Esophagus muscularis mucosa (tissue), 4 donors: ENCODE measurements at regions not wholly inside any gene's neighbourhood (a gene's known extent, or its start where the extent isn't known, plus 50 kb on each side); places are given as distances from the start of the nearest gene placed in this dataset.

Source experiments
- DNase-seq: peaks from one replicate; pipeline ENCODE4 v3.0.0-alpha.2; 2017; ENCODE audit errors: extremely low spot score
- H3K27ac ChIP-seq, 4 donors: fragments of 200-600 bp; sonication (generic); replicated peaks in 1 of 4; 1 replicate in 3 of 4; 2 replicates in 1 of 4; pipeline ENCODE4 v1.5.1; 2016 to 2019; ENCODE audit warnings: mild to moderate bottlenecking in 1 of 4
- H3K27me3 ChIP-seq, 4 donors: fragments of 200-600 bp; sonication (generic); one replicate each; pipeline versions ENCODE4 v1.5.1 to v1.6.0; 2016 to 2019
- H3K36me3 ChIP-seq, 4 donors: fragments of 200-600 bp; sonication (generic); one replicate each; pipeline ENCODE4 v1.5.1; 2016 to 2019
- H3K4me1 ChIP-seq, 4 donors: fragments of 200-600 bp; sonication (generic); one replicate each; pipeline ENCODE4 v1.5.1; 2016 to 2019
- H3K4me3 ChIP-seq, 4 donors: fragments of 200-600 bp; sonication (generic); 1 replicate in 2 of 4; 2 replicates in 2 of 4; pipeline ENCODE4 v1.5.1; 2016 to 2019; ENCODE audit warnings: mild to moderate bottlenecking in 4 of 4, moderate library complexity in 1 of 4
- H3K9me3 ChIP-seq, 4 donors: fragments of 200-600 bp; sonication (generic); 1 replicate in 3 of 4; 2 replicates in 1 of 4; pipeline ENCODE4 v1.5.1; 2016 to 2019
- EP300 ChIP-seq: sonication (generic); formaldehyde crosslinking; IDR thresholded peaks from one replicate; pipeline ENCODE4 v1.6.1; 2017; ENCODE audit warnings: antibody characterized with exemption
- POLR2A ChIP-seq: fragments of 450-650 bp; IDR thresholded peaks from one replicate; pipeline ENCODE4 v1.6.1; 2017; ENCODE audit warnings: antibody characterized with exemption, moderate library complexity, mild to moderate bottlenecking, low read depth
- POLR2AphosphoS5 ChIP-seq, 2 donors: sonication (generic); formaldehyde crosslinking; IDR thresholded peaks; one replicate each; pipeline ENCODE4 v1.6.1; 2017; ENCODE audit warnings: antibody characterized with exemption in 2 of 2
- WGBS: methylation state at CpG from one replicate; pipeline ENCODE4 v1.1.5; 2018; 5-methylcytosine and 5-hydroxymethylcytosine counted together
- intact Hi-C: fragments of 100-400 bp; cut with DNase I; formaldehyde crosslinking; loops from one replicate; pipeline ENCODE4 v1.15.1; 2023
- TF ChIP-seq, protein P1 (sequence below), 3 experiments: fragments of 200-600 bp in 2 of 3; fragments of 450-650 bp in 1 of 3; sonication (generic) in 2 of 3; IDR thresholded peaks; one replicate each; pipeline ENCODE4 v1.5.1; 2017 to 2019; ENCODE audit warnings: antibody characterized with exemption in 3 of 3, mild to moderate bottlenecking in 2 of 3, moderate library complexity in 1 of 3

DNA sequence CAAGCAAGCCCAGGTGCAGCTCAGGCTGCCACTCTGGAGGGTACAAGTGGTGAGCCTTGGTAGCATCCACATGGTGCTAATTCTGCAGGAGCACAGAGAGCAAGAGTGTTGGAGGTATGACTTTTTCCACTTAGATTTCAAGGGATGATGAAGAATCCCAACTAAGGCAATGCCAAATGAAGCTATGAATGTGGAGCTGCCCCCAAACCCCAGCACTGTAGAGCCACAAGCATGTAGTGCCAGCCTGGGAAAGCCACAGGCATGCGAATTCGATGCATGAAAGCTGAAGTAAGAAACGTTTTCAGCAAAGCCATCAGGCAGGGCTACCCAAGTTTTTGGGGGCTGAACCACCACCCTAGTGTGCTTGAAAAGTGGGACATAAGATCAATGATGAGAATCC, 251.1 kb downstream of the HAO1 start:
- Histone ChIP-seq H3K4me3 (no peak overlapping the region), H3K27ac (no peak overlapping the region), H3K36me3 (no peaks in the 10 kb centered on the region), H3K27me3 (no peaks in the 10 kb centered on the region), H3K4me1 (no peaks in the 10 kb centered on the region), H3K9me3 (no peaks in the 10 kb centered on the region)
- 100% methylated on average over 3 of the region's 3 CpGs for WGBS
- TF ChIP-seq EP300 (no peak), POLR2AphosphoS5 (IDR thresholded peaks at IDR 0.05) (no peak), POLR2A (no peak)
- TF ChIP-seq, protein P1, sequence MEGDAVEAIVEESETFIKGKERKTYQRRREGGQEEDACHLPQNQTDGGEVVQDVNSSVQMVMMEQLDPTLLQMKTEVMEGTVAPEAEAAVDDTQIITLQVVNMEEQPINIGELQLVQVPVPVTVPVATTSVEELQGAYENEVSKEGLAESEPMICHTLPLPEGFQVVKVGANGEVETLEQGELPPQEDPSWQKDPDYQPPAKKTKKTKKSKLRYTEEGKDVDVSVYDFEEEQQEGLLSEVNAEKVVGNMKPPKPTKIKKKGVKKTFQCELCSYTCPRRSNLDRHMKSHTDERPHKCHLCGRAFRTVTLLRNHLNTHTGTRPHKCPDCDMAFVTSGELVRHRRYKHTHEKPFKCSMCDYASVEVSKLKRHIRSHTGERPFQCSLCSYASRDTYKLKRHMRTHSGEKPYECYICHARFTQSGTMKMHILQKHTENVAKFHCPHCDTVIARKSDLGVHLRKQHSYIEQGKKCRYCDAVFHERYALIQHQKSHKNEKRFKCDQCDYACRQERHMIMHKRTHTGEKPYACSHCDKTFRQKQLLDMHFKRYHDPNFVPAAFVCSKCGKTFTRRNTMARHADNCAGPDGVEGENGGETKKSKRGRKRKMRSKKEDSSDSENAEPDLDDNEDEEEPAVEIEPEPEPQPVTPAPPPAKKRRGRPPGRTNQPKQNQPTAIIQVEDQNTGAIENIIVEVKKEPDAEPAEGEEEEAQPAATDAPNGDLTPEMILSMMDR (IDR thresholded peaks at IDR 0.05), result no peak
- intact Hi-C loops, result no loop called here
- no peak for DNase-seq

DNA sequence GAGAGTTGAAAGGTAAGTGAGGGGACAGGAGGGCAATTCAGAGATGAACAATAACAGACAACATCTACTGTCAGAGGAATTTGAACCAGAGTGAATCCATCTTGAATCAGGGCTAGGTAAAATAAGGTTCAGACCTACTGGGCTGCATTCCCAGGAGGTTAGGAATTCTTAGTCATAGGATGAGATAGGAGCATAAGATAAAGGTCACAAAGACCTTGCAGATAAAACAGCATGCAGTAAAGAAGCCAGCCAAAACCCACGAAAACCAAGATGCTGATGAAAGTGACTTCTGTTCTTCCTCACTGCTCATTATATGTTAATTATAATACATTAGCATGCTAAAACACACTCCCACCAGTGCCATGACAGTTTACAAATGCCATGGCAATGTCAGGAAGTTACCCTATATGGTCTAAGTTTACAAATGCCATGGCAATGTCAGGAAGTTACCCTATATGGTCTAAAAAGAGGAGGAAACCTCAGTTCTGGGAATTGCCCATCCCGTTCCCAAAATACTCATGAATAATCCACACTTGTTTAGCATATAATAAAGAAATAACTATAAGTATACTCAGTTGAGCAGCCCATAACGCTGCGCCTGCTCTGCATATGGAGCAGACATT, 248.5 kb downstream of the HAO1 start:
- Histone ChIP-seq H3K4me3 (no peak overlapping the region), H3K4me1 (no peaks in the 10 kb centered on the region), H3K36me3 (no peaks in the 10 kb centered on the region), H3K27ac (no peak overlapping the region), H3K27me3 (no peaks in the 10 kb centered on the region), H3K9me3 (no peaks in the 10 kb centered on the region)
- DNase-seq, result no peak
- intact Hi-C loops, result no loop called here
- TF ChIP-seq, protein P1 (IDR thresholded peaks at IDR 0.05), result no peak
- WGBS, result 75% methylated on average over 4 of the region's 4 CpGs

GRCh38 chr20:7692478-7692877, 247.8 kb downstream of the HAO1 start:
- no peak overlapping the region for H3K27ac ChIP-seq
- no peaks in the 10 kb centered on the region for H3K4me1 ChIP-seq
- H3K9me3 ChIP-seq, result no peaks in the 10 kb centered on the region
- no peaks in the 10 kb centered on the region for H3K27me3 ChIP-seq
- DNase-seq, result no peak
- no peaks in the 10 kb centered on the region for H3K36me3 ChIP-seq
- intact Hi-C loops, result no loop called here
- no peak overlapping the region for H3K4me3 ChIP-seq
- TF ChIP-seq POLR2A (no peak), POLR2AphosphoS5 (IDR thresholded peaks at IDR 0.05) (no peak), EP300 (no peak)
- TF ChIP-seq, protein P1 (IDR thresholded peaks at IDR 0.05), result no peak
- 94% methylated on average over 1 of the region's 1 CpG for WGBS

DNA sequence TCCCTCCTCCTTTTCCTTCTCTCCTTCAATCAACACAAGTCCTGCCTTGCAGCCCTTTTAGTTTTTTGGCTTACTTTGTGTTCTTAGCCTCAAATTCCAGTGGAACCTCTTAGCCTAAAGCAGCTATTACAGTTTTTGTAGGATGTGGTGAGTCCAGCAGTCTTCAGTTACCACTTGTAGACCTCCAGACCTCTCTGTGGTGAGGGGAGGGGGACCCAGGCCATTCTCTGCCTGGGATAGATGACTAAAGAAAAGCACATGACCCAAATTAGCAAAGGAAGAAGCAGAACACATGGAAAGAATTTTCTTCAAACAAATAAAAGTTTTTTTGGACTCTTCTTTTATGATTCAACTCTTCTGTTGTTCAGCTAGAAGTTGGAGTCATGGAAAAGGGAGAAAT, 246.5 kb downstream of the HAO1 start:
- Histone ChIP-seq H3K4me3 (no peak overlapping the region), H3K4me1 (no peaks in the 10 kb centered on the region), H3K27me3 (no peaks in the 10 kb centered on the region), H3K9me3 (no peaks in the 10 kb centered on the region), H3K36me3 (no peaks in the 10 kb centered on the region), H3K27ac (no peak overlapping the region)
- no peak for TF ChIP-seq EP300
- no peak for TF ChIP-seq POLR2A
- no peak for TF ChIP-seq POLR2AphosphoS5 (IDR thresholded peaks at IDR 0.05)
- no peak for DNase-seq
- intact Hi-C loops, result no loop called here

- Histone ChIP-seq H3K36me3 (no peaks in the 10 kb centered on the region), H3K27me3 (no peaks in the 10 kb centered on the region), H3K4me1 (no peaks in the 10 kb centered on the region), H3K9me3 (no peaks in the 10 kb centered on the region), H3K4me3 (no peak overlapping the region), H3K27ac (no peak overlapping the region)
- TF ChIP-seq EP300, result no peak
- TF ChIP-seq POLR2A, result no peak
- no peak for TF ChIP-seq POLR2AphosphoS5 (IDR thresholded peaks at IDR 0.05)
- TF ChIP-seq, protein P1 (IDR thresholded peaks at IDR 0.05), result no peak
- intact Hi-C loops, result no loop called here
- DNase-seq, result no peak
- 74% methylated on average over 5 of the region's 5 CpGs for WGBS
Measured at GRCh38 chr20:7695051-7695495, 245.2 kb downstream of the HAO1 start.
